SK-N-SH (cell line): ENCODE measurements at regions not wholly inside any gene's neighbourhood (a gene's known extent, or its start where the extent isn't known, plus 50 kb on each side); places are given as distances from the start of the nearest gene placed in this dataset.

Experiments used
- CTCF ChIP-seq: fragments of 200-600 bp; sonication (generic); IDR thresholded peaks from 2 replicates; pipeline ENCODE4 v1.6.1; 2017; ENCODE audit warnings: antibody characterized with exemption, mild to moderate bottlenecking, moderate library complexity
- NRF1 ChIP-seq: IDR thresholded peaks from 2 replicates; pipeline ENCODE4 v1.6.1; 2012; ENCODE audit warnings: low read depth, mild to moderate bottlenecking, low read length
- RFX5 ChIP-seq: IDR thresholded peaks from 2 replicates; pipeline ENCODE4 v1.6.1; 2012; ENCODE audit warnings: mild to moderate bottlenecking, improper control_type of control experiment, low read length
- TEAD4 ChIP-seq: IDR thresholded peaks from 2 replicates; pipeline ENCODE4 v1.4.0; 2012; ENCODE audit warnings: mild to moderate bottlenecking, borderline replicate concordance; ENCODE audit not compliant: insufficient read depth
- USF1 ChIP-seq: IDR thresholded peaks from 2 replicates; pipeline ENCODE4 v1.4.0; 2012; ENCODE audit warnings: low read depth, borderline replicate concordance

GRCh38 chr10:124318811-124319210 is 99.9 kb downstream of the OAT start:
- TF ChIP-seq NRF1 (no peak), CTCF (no peak), TEAD4 (no peak), RFX5 (no peak), USF1 (no peak)
